Panc1 (cell line): ENCODE measurements at regions not wholly inside any gene's neighbourhood (a gene's known extent, or its start where the extent isn't known, plus 50 kb on each side); places are given as distances from the start of the nearest gene placed in this dataset.

Experiments
- ATAC-seq: fragments of 200-7000 bp; cut with Tn5 transposase; 2 replicates; pipeline ENCODE4 v1.9.1; 2020; ENCODE audit warnings: mild to moderate bottlenecking, moderate library complexity
- BruUV-seq: library from RNA; stranded (reverse); fragments of 400-500 nt; replicated peaks from 2 replicates; lab custom pipeline; 2021; lab: Mats Ljungman, UMichigan
- CTCF ChIA-PET: fragments of 300-600 bp; sonication (Branson Sonifier 250); formaldehyde crosslinking; loops from one replicate; lab custom pipeline; 2022; ENCODE audit warnings: antibody characterized with exemption; lab: Charles Lee
- POLR2A ChIA-PET: fragments of 300-600 bp; sonication (Branson Sonifier 250); formaldehyde crosslinking; loops from one replicate; lab custom pipeline; 2022; ENCODE audit warnings: antibody characterized with exemption; lab: Charles Lee
- DNase-seq: peaks from one replicate; pipeline ENCODE4 v3.0.0-alpha.2; 2010; ENCODE audit warnings: low read depth, low spot score
- H3K27ac ChIP-seq: 2 replicates; pipeline ENCODE4 v1.5.1; 2011; ENCODE audit warnings: mild to moderate bottlenecking, low read length, inconsistent platforms
- H3K27me3 ChIP-seq: fragments of 200-500 bp; sonication (Bioruptor generic); 2 replicates; pipeline ENCODE4 v1.6.0; 2014; ENCODE audit warnings: low read length, inconsistent platforms; ENCODE audit not compliant: control insufficient read depth, insufficient read depth
- H3K36me3 ChIP-seq: fragments of 200-500 bp; sonication (Bioruptor generic); 2 replicates; pipeline ENCODE4 v1.5.1; 2014; ENCODE audit warnings: inconsistent platforms, mild to moderate bottlenecking, low read length, moderate library complexity; ENCODE audit not compliant: control insufficient read depth, insufficient read depth
- H3K4me1 ChIP-seq: 2 replicates; pipeline ENCODE4 v1.5.1; 2011; ENCODE audit warnings: inconsistent platforms, mild to moderate bottlenecking, low read length, moderate library complexity; ENCODE audit not compliant: control insufficient read depth, insufficient read depth
- H3K4me3 ChIP-seq, 2 experiments: 2 replicates each; pipeline ENCODE4 v1.5.1; 2011 to 2012; ENCODE audit warnings: low read depth in 2 of 2, low read length in 2 of 2, mild to moderate bottlenecking in 2 of 2, inconsistent platforms in 1 of 2, moderate library complexity in 1 of 2
- H3K9me3 ChIP-seq: fragments of 200-500 bp; sonication (Bioruptor generic); 2 replicates; pipeline ENCODE4 v1.5.1; 2014; ENCODE audit warnings: low read depth, mild to moderate bottlenecking, inconsistent platforms, low read length, moderate library complexity; ENCODE audit not compliant: control insufficient read depth, insufficient read depth
- POLR2AphosphoS5 ChIP-seq: IDR thresholded peaks from 2 replicates; pipeline ENCODE4 v1.6.1; 2012; ENCODE audit warnings: mild to moderate bottlenecking, low read depth, low read length, moderate library complexity
- SIN3A ChIP-seq: IDR thresholded peaks from 2 replicates; pipeline ENCODE4 v1.6.1; 2012; ENCODE audit warnings: low read depth, mild to moderate bottlenecking, low read length, moderate library complexity, borderline replicate concordance; ENCODE audit not compliant: insufficient read depth
- TCF7L2 ChIP-seq: IDR thresholded peaks from 2 replicates; pipeline ENCODE4 v1.6.1; 2011; ENCODE audit warnings: mild to moderate bottlenecking, low read depth, low read length, inconsistent platforms
- in situ Hi-C: cut with HindIII; loops from 2 replicates; pipeline ENCODE4 v1.10.0; 2016; ENCODE audit warnings: low sequenced_read_pairs, low pct_unique_long_range_greater_than_20kb
- intact Hi-C: fragments of 100-400 bp; cut with micrococcal nuclease; formaldehyde crosslinking; loops from one replicate; pipeline ENCODE4 v1.10.0; 2022; ENCODE audit not compliant: unreplicated experiment
- TF ChIP-seq, protein P1 (sequence below), 2 experiments: IDR thresholded peaks; 2 replicates each; pipeline ENCODE4 v1.6.1; 2011 to 2012; ENCODE audit warnings: low read depth in 2 of 2, control low read depth in 1 of 2, low read length in 1 of 2, mild to moderate bottlenecking in 1 of 2, moderate library complexity in 1 of 2; ENCODE audit not compliant: insufficient read depth in 1 of 2
- TF ChIP-seq, protein P2 (sequence below): fragments of 450-650 bp; IDR thresholded peaks from 2 replicates; pipeline ENCODE4 v1.5.1; 2017; ENCODE audit warnings: mild to moderate bottlenecking

DNA sequence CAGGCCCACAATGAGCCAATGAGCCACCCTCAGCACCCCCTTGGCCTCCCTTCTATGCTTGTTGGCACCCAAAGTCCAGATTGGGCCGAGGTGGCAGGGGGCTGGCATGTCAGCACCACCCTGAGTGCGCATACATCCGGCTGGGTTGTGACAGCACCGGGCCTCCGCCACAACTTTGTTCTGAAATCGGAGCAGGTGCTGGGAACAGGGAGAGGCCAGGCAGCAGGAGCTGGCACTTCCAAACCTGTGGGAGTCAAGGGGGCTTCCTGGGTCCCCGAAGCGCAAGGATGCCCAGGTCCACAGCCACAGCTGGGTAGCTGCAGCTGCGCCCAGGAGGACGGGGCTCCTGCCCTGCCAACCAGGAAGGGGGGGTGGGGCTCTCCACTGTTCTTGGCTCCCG, 1911.9 kb upstream of the WWC1 start:
- intact Hi-C loops = no loop called here
- in situ Hi-C loops = no loop called here
- no peaks in the 10 kb centered on the region for H3K27me3 ChIP-seq
- no peaks in the 10 kb centered on the region for H3K4me1 ChIP-seq
- DNase-seq (no peak), ATAC-seq (no peak)
- ChIA-PET POLR2A (no interaction called here), CTCF (no interaction called here)
- H3K9me3 ChIP-seq = no peaks in the 10 kb centered on the region
- H3K27ac ChIP-seq = no peak overlapping the region
- no peaks in the 10 kb centered on the region for H3K36me3 ChIP-seq
- TF ChIP-seq, protein P1, sequence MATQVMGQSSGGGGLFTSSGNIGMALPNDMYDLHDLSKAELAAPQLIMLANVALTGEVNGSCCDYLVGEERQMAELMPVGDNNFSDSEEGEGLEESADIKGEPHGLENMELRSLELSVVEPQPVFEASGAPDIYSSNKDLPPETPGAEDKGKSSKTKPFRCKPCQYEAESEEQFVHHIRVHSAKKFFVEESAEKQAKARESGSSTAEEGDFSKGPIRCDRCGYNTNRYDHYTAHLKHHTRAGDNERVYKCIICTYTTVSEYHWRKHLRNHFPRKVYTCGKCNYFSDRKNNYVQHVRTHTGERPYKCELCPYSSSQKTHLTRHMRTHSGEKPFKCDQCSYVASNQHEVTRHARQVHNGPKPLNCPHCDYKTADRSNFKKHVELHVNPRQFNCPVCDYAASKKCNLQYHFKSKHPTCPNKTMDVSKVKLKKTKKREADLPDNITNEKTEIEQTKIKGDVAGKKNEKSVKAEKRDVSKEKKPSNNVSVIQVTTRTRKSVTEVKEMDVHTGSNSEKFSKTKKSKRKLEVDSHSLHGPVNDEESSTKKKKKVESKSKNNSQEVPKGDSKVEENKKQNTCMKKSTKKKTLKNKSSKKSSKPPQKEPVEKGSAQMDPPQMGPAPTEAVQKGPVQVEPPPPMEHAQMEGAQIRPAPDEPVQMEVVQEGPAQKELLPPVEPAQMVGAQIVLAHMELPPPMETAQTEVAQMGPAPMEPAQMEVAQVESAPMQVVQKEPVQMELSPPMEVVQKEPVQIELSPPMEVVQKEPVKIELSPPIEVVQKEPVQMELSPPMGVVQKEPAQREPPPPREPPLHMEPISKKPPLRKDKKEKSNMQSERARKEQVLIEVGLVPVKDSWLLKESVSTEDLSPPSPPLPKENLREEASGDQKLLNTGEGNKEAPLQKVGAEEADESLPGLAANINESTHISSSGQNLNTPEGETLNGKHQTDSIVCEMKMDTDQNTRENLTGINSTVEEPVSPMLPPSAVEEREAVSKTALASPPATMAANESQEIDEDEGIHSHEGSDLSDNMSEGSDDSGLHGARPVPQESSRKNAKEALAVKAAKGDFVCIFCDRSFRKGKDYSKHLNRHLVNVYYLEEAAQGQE (IDR thresholded peaks at IDR 0.05; ENCODE audit: insufficient read depth in 1 of 2, low read depth in 2 of 2, low read length in 1 of 2) = no peak
- TF ChIP-seq SIN3A (no peak), TCF7L2 (no peak)
- no peak overlapping the region for H3K4me3 ChIP-seq
- no TSS peak for BruUV-seq

DNA sequence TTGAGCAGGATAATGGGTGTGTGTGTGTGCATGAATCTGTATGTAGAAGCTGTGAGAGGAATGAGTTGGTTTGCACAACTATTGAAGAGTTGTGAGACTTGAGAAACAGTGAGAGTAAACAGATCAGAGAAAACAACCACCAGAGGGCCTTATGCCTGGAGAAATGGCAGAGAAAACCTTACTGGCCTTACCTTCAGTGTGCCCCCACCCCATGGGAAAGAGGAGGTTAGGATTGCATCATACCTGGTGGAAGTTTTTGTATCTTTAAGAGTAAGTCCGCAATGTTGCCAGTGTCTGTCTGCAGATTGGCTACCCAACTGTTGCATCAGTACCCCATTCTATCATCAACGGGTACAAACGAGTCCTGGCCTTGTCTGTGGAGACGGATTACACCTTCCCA, 1909.4 kb upstream of the WWC1 start:
- Histone ChIP-seq H3K27me3 (no peaks in the 10 kb centered on the region), H3K4me3 (no peak overlapping the region), H3K36me3 (no peaks in the 10 kb centered on the region), H3K9me3 (no peaks in the 10 kb centered on the region), H3K4me1 (no peaks in the 10 kb centered on the region), H3K27ac (no peak overlapping the region)
- intact Hi-C loops (no loop called here), in situ Hi-C loops (no loop called here)
- DNase-seq (no peak), ATAC-seq (no peak)
- TF ChIP-seq SIN3A (no peak), TCF7L2 (no peak), POLR2AphosphoS5 (no peak)
- TF ChIP-seq, protein P2, sequence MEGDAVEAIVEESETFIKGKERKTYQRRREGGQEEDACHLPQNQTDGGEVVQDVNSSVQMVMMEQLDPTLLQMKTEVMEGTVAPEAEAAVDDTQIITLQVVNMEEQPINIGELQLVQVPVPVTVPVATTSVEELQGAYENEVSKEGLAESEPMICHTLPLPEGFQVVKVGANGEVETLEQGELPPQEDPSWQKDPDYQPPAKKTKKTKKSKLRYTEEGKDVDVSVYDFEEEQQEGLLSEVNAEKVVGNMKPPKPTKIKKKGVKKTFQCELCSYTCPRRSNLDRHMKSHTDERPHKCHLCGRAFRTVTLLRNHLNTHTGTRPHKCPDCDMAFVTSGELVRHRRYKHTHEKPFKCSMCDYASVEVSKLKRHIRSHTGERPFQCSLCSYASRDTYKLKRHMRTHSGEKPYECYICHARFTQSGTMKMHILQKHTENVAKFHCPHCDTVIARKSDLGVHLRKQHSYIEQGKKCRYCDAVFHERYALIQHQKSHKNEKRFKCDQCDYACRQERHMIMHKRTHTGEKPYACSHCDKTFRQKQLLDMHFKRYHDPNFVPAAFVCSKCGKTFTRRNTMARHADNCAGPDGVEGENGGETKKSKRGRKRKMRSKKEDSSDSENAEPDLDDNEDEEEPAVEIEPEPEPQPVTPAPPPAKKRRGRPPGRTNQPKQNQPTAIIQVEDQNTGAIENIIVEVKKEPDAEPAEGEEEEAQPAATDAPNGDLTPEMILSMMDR = 0 out of 2 replicates have a peak, but pooled peaks have one; percentile 14
- TF ChIP-seq, protein P1 (IDR thresholded peaks at IDR 0.05; ENCODE audit: insufficient read depth in 1 of 2, low read depth in 2 of 2, low read length in 1 of 2) = no peak
- no TSS peak for BruUV-seq
- CTCF ChIA-PET = no interaction called here
- POLR2A ChIA-PET = no interaction called here
